Stimulated activated naive B cell treated with anti-CD40 and anti-IgM and Interleukin-4, amounts not matched to agents 10 μg/mL and 1 μg/mL and 100 μg/mL, for 72 hours (primary cell): ENCODE measurements at regions not wholly inside any gene's neighbourhood (a gene's known extent, or its start where the extent isn't known, plus 50 kb on each side); places are given as distances from the start of the nearest gene placed in this dataset.
"Not testable (repeated sequence)": the region's sequence is repeated elsewhere in the genome, so short reads cannot be mapped to it uniquely, and the experiment has no call there.

Experiments used
- ATAC-seq, 2 donors: fragments of 150-1000 bp; cut with Tn5 transposase; replicated peaks; 2 replicates each; pipeline ENCODE4 v1.10.0; 2021; ENCODE audit warnings: moderate library complexity in 1 of 2
- DNase-seq: peaks from one replicate; pipeline ENCODE4 v3.0.0; 2021
- H3K27ac Mint-ChIP-seq: one replicate; pipeline ENCODE4 v1.8.0; 2022; ENCODE audit warnings: mild to moderate bottlenecking, mixed read lengths
- H3K27me3 Mint-ChIP-seq, 2 donors: one replicate each; pipeline ENCODE4 v1.8.0; 2022; ENCODE audit warnings: mixed read lengths in 2 of 2
- H3K36me3 Mint-ChIP-seq, 2 donors: one replicate each; pipeline ENCODE4 v1.8.0; 2022; ENCODE audit warnings: mixed read lengths in 2 of 2, mild to moderate bottlenecking in 1 of 2
- H3K4me1 Mint-ChIP-seq, 2 donors: one replicate each; pipeline ENCODE4 v1.8.0; 2022; ENCODE audit warnings: mixed read lengths in 2 of 2, mild to moderate bottlenecking in 1 of 2
- H3K4me3 Mint-ChIP-seq, 2 donors: one replicate each; pipeline ENCODE4 v1.8.0; 2022; ENCODE audit warnings: mild to moderate bottlenecking in 2 of 2, mixed read lengths in 2 of 2, moderate library complexity in 1 of 2
- H3K9me3 Mint-ChIP-seq, 2 donors: one replicate each; pipeline ENCODE4 v1.8.0; 2022; ENCODE audit warnings: mixed read lengths in 2 of 2, mild to moderate bottlenecking in 1 of 2

GRCh38 chr7:49563693-49564378 lies 209.6 kb upstream of the VWC2 start:
- H3K9me3 Mint-ChIP-seq, result peaks cover 7 to 15% of the 10 kb centered on the region in 2 donors
- H3K4me1 Mint-ChIP-seq, result no peaks in the 10 kb centered on the region
- H3K27me3 Mint-ChIP-seq, result no peaks in the 10 kb centered on the region
- H3K4me3 Mint-ChIP-seq, result no peak overlapping the region
- H3K27ac Mint-ChIP-seq, result no peak overlapping the region
- no peaks in the 10 kb centered on the region for H3K36me3 Mint-ChIP-seq
- DNase-seq (no peak), ATAC-seq (no peak)

- Mint-ChIP-seq H3K4me1 (no peaks in the 10 kb centered on the region), H3K27ac (no peak overlapping the region), H3K27me3 (no peaks in the 10 kb centered on the region), H3K9me3 (peaks cover 7 to 15% of the 10 kb centered on the region in 2 donors), H3K4me3 (no peak overlapping the region), H3K36me3 (no peaks in the 10 kb centered on the region)
- no peak for ATAC-seq
- no peak for DNase-seq
These were observed 209.1 kb upstream of the VWC2 start for GRCh38 chr7:49564379-49564714.

- no peaks in the 10 kb centered on the region for H3K4me1 Mint-ChIP-seq
- DNase-seq (no peak), ATAC-seq (no peak)
- no peak overlapping the region for H3K27ac Mint-ChIP-seq
- no peak overlapping the region for H3K4me3 Mint-ChIP-seq
- peaks cover 2 to 3% of the 10 kb centered on the region in 2 donors for H3K9me3 Mint-ChIP-seq
- H3K27me3 Mint-ChIP-seq, result no peaks in the 10 kb centered on the region
- H3K36me3 Mint-ChIP-seq, result no peaks in the 10 kb centered on the region
These were observed 195.9 kb upstream of the VWC2 start for GRCh38 chr7:49577576-49577975.

GRCh38 chr7:49579408-49579807 lies 194.0 kb upstream of the VWC2 start:
- ATAC-seq, result no peak
- Mint-ChIP-seq H3K27me3 (no peaks in the 10 kb centered on the region), H3K4me1 (no peaks in the 10 kb centered on the region), H3K27ac (no peak overlapping the region), H3K9me3 (peaks cover 0 to 2% of the 10 kb centered on the region in 2 donors), H3K4me3 (no peak overlapping the region), H3K36me3 (no peaks in the 10 kb centered on the region)
- no peak for DNase-seq

DNA sequence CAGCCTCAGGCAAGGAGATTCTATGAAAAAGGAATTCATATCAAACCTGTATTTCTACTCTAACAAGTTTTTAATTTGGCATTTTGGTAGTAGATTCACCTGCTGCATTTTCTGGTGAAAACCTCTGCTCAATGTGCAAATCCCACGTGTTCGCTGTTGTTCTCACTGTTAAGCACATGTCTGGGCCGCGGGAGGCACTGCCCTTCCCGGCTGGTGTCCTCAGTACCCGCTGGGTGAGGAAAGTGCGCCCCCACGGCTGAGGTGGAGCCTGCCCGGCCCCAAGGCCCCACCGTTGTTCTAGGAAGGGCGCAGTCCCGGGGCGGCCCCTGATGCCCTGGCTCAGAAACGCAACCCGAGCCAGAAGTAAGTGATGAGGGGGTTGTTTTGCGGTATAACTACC lies 193.4 kb upstream of the VWC2 start:
- Mint-ChIP-seq H3K4me3 (no peak overlapping the region), H3K9me3 (peaks cover 0 to 2% of the 10 kb centered on the region in 2 donors), H3K4me1 (no peaks in the 10 kb centered on the region), H3K36me3 (no peaks in the 10 kb centered on the region), H3K27me3 (no peaks in the 10 kb centered on the region), H3K27ac (no peak overlapping the region)
- DNase-seq (no peak), ATAC-seq (no peak)

DNA sequence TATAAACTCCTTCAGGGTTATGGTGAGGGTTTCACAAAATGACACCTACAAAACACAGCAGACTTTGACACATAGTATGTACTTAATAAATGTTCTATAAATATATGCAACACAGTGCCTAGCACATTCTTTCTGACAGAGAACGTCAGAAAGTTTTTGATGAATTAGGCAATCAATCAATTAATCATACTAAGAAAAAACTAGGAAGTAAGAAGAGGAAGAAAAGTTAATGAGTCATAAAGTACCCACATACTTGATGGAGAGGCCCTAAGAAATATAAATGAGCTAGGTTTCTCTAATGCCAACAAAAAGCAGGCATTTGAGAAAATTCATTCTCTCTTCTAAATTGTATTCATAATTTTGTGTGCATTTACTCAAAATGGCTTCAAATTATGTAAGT lies 192.7 kb upstream of the VWC2 start:
- ATAC-seq (no peak), DNase-seq (no peak)
- Mint-ChIP-seq H3K9me3 (peaks cover 0 to 2% of the 10 kb centered on the region in 2 donors), H3K36me3 (no peaks in the 10 kb centered on the region), H3K27me3 (no peaks in the 10 kb centered on the region), H3K4me3 (no peak overlapping the region), H3K4me1 (no peaks in the 10 kb centered on the region), H3K27ac (no peak overlapping the region)

- Mint-ChIP-seq H3K27ac (no peak overlapping the region), H3K27me3 (no peaks in the 10 kb centered on the region), H3K36me3 (no peaks in the 10 kb centered on the region), H3K9me3 (peaks cover 0 to 2% of the 10 kb centered on the region in 2 donors), H3K4me1 (no peaks in the 10 kb centered on the region), H3K4me3 (no peak overlapping the region)
- no peak for DNase-seq
- ATAC-seq, result no peak
These were observed 190.0 kb upstream of the VWC2 start for GRCh38 chr7:49583440-49583839.

DNA sequence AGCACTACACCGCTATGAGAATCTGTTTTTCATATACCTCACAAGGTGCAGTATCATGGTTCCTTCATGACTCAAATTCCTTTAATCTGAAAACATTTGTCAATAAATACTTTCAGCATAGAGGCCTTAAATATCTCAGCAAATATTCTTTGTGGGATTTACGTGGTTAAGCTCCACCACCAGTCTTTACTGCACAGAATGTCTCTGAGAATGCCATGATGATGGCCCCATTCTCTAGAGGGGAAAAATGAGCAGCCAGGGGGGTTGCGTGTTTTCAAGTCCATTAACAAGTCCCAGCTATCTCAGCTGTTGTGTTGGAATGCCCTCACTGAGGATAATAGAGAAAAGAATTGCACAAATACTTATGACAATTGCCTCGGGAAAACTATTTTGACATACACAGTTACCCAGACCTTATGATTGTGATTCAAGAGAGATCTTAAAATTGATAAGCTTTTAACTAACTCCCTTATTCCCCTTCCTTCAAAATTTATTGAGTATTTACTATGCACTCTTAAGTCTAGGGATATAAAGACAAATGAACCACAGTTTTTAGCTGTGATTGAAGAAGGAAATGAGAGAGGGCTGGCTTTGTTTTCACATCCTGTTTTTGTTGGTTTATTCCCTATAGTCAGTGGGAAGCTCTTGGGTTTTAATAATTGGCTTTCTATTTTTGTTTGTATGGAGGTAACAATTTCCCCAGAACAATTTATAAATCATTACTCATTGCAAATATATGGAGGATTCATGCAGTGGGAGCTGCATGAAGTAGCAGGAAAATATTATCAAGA lies 176.5 kb upstream of the VWC2 start:
- Mint-ChIP-seq H3K27ac (no peak overlapping the region), H3K27me3 (no peaks in the 10 kb centered on the region), H3K36me3 (no peaks in the 10 kb centered on the region), H3K4me3 (no peak overlapping the region), H3K9me3 (no peaks in the 10 kb centered on the region), H3K4me1 (no peaks in the 10 kb centered on the region)
- ATAC-seq (no peak), DNase-seq (no peak)

DNA sequence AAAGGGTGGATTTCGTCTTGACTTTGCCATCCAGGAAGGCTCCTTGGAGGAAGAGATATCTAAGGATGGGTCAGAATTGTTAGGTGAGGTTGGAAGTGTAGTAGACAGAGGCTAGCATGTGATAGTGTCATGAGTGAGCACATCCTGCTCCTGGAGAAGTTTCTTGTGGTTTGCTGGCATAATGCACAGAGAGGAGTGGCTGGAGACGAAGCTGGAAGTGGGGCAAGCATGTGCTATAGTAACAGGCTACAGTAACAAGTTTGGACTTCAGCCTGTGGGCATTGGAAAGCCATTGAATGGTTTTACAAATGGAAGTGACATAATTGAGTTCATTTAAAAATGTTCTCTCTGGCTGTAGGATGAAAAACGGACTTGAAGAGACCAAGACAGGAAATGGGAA lies 175.6 kb upstream of the VWC2 start:
- no peak overlapping the region for H3K4me3 Mint-ChIP-seq
- no peaks in the 10 kb centered on the region for H3K4me1 Mint-ChIP-seq
- no peaks in the 10 kb centered on the region for H3K36me3 Mint-ChIP-seq
- H3K9me3 Mint-ChIP-seq, result no peaks in the 10 kb centered on the region
- H3K27me3 Mint-ChIP-seq, result no peaks in the 10 kb centered on the region
- ATAC-seq, result no peak
- H3K27ac Mint-ChIP-seq, result no peak overlapping the region
- DNase-seq, result no peak

GRCh38 chr7:49611951-49612350 lies 161.5 kb upstream of the VWC2 start:
- no peaks in the 10 kb centered on the region for H3K36me3 Mint-ChIP-seq
- no peak for ATAC-seq
- H3K27me3 Mint-ChIP-seq, result no peaks in the 10 kb centered on the region
- H3K4me1 Mint-ChIP-seq, result no peaks in the 10 kb centered on the region
- DNase-seq, result no peak
- no peak overlapping the region for H3K4me3 Mint-ChIP-seq
- no peak overlapping the region for H3K27ac Mint-ChIP-seq
- H3K9me3 Mint-ChIP-seq, result peaks cover 9 to 17% of the 10 kb centered on the region in 2 donors

DNA sequence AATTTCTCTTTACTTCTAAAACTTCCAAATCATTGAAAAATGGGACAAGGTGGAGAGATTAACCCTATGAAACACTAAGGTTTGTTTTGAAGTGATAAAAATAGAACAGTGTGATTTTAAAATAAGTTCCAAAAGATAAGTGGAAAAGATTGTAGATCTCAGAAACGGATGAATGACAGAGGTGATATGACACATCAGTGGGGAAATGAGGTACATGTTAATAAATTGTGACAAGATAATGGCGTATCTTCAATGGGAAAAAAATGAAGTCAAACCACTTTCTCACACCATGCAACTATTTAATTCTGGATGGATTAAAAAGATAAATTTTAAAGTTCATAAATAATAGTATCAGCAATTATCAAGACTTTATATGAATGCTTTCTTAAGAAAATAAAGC lies 159.7 kb upstream of the VWC2 start:
- H3K27ac Mint-ChIP-seq, result no peak overlapping the region
- no peaks in the 10 kb centered on the region for H3K36me3 Mint-ChIP-seq
- no peaks in the 10 kb centered on the region for H3K27me3 Mint-ChIP-seq
- ATAC-seq (no peak), DNase-seq (no peak)
- no peaks in the 10 kb centered on the region for H3K4me1 Mint-ChIP-seq
- peaks cover 5 to 8% of the 10 kb centered on the region in 2 donors for H3K9me3 Mint-ChIP-seq
- H3K4me3 Mint-ChIP-seq, result no peak overlapping the region

- not testable (repeated sequence) for H3K27ac Mint-ChIP-seq, ATAC-seq, H3K27me3 Mint-ChIP-seq, H3K36me3 Mint-ChIP-seq, H3K4me3 Mint-ChIP-seq, DNase-seq, H3K9me3 Mint-ChIP-seq, H3K4me1 Mint-ChIP-seq
These were observed 158.5 kb upstream of the VWC2 start for GRCh38 chr7:49614974-49615373.

DNA sequence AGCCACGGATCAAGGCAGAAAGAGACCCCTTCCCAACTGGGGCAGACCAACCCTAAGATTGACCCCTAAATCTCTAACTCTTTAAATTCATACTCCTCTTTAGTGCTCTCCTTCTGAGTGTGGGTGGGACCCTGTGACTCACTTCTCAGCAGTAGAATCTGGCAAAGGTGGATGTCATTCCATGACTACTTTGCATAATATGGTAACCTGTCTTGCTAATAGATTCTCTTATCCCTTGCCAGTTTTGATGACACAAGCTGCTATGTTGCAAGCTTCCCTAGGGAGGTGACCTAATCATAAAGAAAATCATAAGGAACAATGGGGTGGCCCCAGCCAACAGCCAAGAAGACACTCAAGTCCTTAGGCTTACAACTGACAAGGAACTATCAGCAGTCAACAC lies 155.4 kb upstream of the VWC2 start:
- Mint-ChIP-seq H3K27ac (no peak overlapping the region), H3K4me1 (no peaks in the 10 kb centered on the region), H3K36me3 (no peaks in the 10 kb centered on the region), H3K27me3 (no peaks in the 10 kb centered on the region), H3K9me3 (peaks cover 7% of the 10 kb centered on the region in 2 donors), H3K4me3 (no peak overlapping the region)
- ATAC-seq (no peak), DNase-seq (no peak)

GRCh38 chr7:49623943-49624342 lies 149.5 kb upstream of the VWC2 start:
- no peak for DNase-seq
- no peaks in the 10 kb centered on the region for H3K4me1 Mint-ChIP-seq

DNA sequence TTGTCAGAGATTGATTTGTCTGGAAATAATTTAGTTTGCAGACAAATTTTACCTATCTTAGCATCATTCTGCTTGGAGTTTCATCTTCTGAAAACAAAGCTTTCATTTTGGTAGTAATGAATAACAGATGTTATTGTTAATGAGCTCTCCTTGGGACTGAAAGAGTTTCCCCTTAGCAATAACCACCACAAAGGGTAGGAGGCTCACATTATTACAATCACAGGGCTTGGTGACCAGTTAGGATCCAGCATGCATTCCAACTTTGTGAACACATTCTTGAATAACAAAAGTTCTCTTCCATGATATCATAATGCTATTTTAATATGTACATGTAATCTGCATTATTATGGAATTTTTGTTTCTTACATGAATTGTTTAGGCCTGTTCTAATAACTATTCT lies 148.8 kb upstream of the VWC2 start:
- no peak overlapping the region for H3K27ac Mint-ChIP-seq

More at GRCh38 chr7:49623943-49624342, 149.5 kb upstream of the VWC2 start:
- no peaks in the 10 kb centered on the region for H3K27me3 Mint-ChIP-seq
- no peaks in the 10 kb centered on the region for H3K36me3 Mint-ChIP-seq
- no peak for ATAC-seq
- H3K9me3 Mint-ChIP-seq, result peaks cover 7% of the 10 kb centered on the region in 2 donors
- no peak overlapping the region for H3K27ac Mint-ChIP-seq
- H3K4me3 Mint-ChIP-seq, result no peak overlapping the region

More for the DNA sequence above, 148.8 kb upstream of the VWC2 start:
- no peak for ATAC-seq
- no peaks in the 10 kb centered on the region for H3K4me1 Mint-ChIP-seq
- peaks cover 6 to 7% of the 10 kb centered on the region in 2 donors for H3K9me3 Mint-ChIP-seq
- no peak overlapping the region for H3K4me3 Mint-ChIP-seq
- no peaks in the 10 kb centered on the region for H3K36me3 Mint-ChIP-seq
- DNase-seq, result no peak
- H3K27me3 Mint-ChIP-seq, result no peaks in the 10 kb centered on the region
